ENCODE measurements at regions not wholly inside any gene's neighbourhood (a gene's known extent, or its start where the extent isn't known, plus 50 kb on each side); places are given as distances from the start of the nearest gene placed in this dataset.

DNA sequence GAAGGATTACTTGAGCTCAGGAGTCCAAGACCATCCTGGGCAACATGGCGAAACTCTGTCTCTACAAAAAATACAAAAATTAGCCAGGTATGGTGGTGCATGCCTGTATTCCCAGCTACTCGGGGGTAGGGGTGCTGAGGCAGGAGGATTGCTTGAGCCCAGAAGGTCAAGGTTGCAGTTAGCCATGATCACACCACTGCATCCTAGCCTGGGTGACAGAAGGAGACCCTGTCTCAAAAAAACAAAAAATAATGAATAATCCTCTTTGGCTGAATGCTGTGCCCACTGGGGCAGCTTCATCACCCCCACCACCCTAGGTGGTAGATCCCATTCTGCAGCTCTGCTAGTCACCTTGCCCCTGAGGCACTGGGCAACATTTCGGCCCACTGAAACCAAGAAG, 109.4 kb downstream of the ZFP36L2 start:
- TF ChIP-seq POLR2A (IDR thresholded peaks at IDR 0.05; ENCODE audit: low read depth, low read length) (no peak), POLR2AphosphoS5 (IDR thresholded peaks at IDR 0.05; ENCODE audit: insufficient read depth, low read depth, low read length) (no peak), MYC (IDR thresholded peaks at IDR 0.05; ENCODE audit: low read depth, low read length) (no peak)
- TF ChIP-seq, protein P1, sequence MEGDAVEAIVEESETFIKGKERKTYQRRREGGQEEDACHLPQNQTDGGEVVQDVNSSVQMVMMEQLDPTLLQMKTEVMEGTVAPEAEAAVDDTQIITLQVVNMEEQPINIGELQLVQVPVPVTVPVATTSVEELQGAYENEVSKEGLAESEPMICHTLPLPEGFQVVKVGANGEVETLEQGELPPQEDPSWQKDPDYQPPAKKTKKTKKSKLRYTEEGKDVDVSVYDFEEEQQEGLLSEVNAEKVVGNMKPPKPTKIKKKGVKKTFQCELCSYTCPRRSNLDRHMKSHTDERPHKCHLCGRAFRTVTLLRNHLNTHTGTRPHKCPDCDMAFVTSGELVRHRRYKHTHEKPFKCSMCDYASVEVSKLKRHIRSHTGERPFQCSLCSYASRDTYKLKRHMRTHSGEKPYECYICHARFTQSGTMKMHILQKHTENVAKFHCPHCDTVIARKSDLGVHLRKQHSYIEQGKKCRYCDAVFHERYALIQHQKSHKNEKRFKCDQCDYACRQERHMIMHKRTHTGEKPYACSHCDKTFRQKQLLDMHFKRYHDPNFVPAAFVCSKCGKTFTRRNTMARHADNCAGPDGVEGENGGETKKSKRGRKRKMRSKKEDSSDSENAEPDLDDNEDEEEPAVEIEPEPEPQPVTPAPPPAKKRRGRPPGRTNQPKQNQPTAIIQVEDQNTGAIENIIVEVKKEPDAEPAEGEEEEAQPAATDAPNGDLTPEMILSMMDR (IDR thresholded peaks at IDR 0.05; ENCODE audit: extremely low read depth in 1 of 2, insufficient read depth in 1 of 2, low read depth in 1 of 2, low read length in 2 of 2) = no peak

All from endothelial cell of umbilical vein (primary cell).